Right lobe of liver (tissue), 6 donors: ENCODE measurements at regions not wholly inside any gene's neighbourhood (a gene's known extent, or its start where the extent isn't known, plus 50 kb on each side); places are given as distances from the start of the nearest gene placed in this dataset.

Source experiments
- ATAC-seq, 4 donors: fragments of 200-7000 bp; cut with Tn5 transposase; one replicate each; pipeline ENCODE4 v1.9.1; 2020; ENCODE audit warnings: mild to moderate bottlenecking in 4 of 4, moderate library complexity in 4 of 4
- DNase-seq, 3 donors: peaks; one replicate each; pipeline ENCODE4 v3.0.0-alpha.2; 2020
- H3K27ac ChIP-seq, 3 donors: fragments of 200-600 bp; one replicate each; pipeline ENCODE4 v1.8.0; 2022
- H3K27me3 ChIP-seq, 2 donors: fragments of 200-600 bp; one replicate each; pipeline ENCODE4 v1.8.0; 2022
- H3K36me3 ChIP-seq, 4 donors: fragments of 200-600 bp; sonication (generic) in 1 of 4; one replicate each; pipeline versions ENCODE4 v1.5.1 to v1.8.0; 2017 to 2022; ENCODE audit warnings: control low read depth in 1 of 4
- H3K4me1 ChIP-seq, 4 donors: fragments of 200-600 bp; sonication (generic) in 1 of 4; one replicate each; pipeline versions ENCODE4 v1.5.1 to v1.8.0; 2017 to 2022; ENCODE audit warnings: control low read depth in 1 of 4
- H3K4me3 ChIP-seq, 3 donors: fragments of 200-600 bp; one replicate each; pipeline ENCODE4 v1.8.0; 2022
- H3K9me3 ChIP-seq, 4 donors: fragments of 200-600 bp; sonication (generic) in 1 of 4; one replicate each; pipeline versions ENCODE4 v1.5.1 to v1.8.0; 2017 to 2022; ENCODE audit warnings: control low read depth in 1 of 4
- POLR2A ChIP-seq: fragments of 450-650 bp; IDR thresholded peaks from one replicate; pipeline ENCODE4 v1.6.1; 2017; ENCODE audit warnings: antibody characterized with exemption, mild to moderate bottlenecking
- WGBS: methylation state at CpG from one replicate; pipeline ENCODE4 v1.1.6; 2018; ENCODE audit warnings: low coverage, low lambda C conversion rate; ENCODE audit not compliant: insufficient coverage; ENCODE audit errors: missing lambda C conversion rate; 5-methylcytosine and 5-hydroxymethylcytosine counted together
- intact Hi-C, 2 donors: fragments of 100-400 bp; cut with DNase I; formaldehyde crosslinking; loops; one replicate each; pipeline versions ENCODE4 v1.11.2 to v1.14.1; 2022
- TF ChIP-seq, protein P1 (sequence below), 4 donors: fragments of 200-600 bp in 3 of 4; fragments of 450-650 bp in 1 of 4; IDR thresholded peaks; one replicate each; pipeline versions ENCODE4 v1.5.1 to v1.8.0; 2016 to 2022; ENCODE audit warnings: antibody characterized with exemption in 4 of 4, mild to moderate bottlenecking in 2 of 4
- donor health status: DM: no; HTN: yes; CAD: no.
- donor health status: DM: no; HTN: no; CAD: no.
- donor health status: DM: no; HTN: no; CAD: no.
- donor health status: DM: no; HTN: yes; CAD: no.
- donor health status: DM: no; HTN: yes; CAD: no.

DNA sequence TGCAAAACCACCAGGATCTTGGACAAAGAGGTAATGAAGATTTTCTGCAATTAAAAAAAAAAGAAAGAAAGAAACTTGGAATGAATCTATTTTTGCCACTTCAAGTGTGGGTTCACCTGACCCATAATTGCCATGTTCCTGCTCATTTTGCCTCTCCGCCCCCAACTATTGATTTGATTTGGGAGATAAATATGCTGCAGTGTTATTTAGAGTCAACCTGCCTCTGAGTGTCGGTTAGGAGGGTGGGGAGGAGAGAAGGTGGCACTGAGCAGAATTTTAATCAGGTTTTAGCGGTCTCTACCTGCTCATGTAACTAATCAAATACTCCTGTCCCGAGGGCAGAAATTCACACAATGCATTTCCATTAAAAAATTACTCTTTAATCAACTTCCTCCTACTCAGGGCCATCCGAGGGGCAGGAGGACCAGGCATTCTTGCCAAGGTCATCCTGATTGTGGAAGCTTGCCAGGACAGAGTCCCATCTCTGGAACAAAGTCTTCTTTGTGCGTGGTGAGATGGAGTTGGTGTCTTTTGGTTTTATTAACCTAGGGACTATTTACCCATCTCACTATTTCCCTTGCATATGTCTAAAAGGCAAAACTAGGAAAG lies 300.1 kb downstream of the CDH26 start:
- intact Hi-C loops, result loop anchor here in 1 of 2 donors (10.0 kb wide), 1 partner anchor 194 kb away; no protein-coding TSS in a partner anchor
- Histone ChIP-seq H3K4me3 (no peak overlapping the region), H3K4me1 (peaks cover 0 to 4% (median 0%) of the 10 kb centered on the region in 4 donors), H3K36me3 (no peaks in the 10 kb centered on the region), H3K9me3 (no peaks in the 10 kb centered on the region), H3K27ac (no peak overlapping the region), H3K27me3 (no peaks in the 10 kb centered on the region)
- TF ChIP-seq POLR2A, result no peak
- TF ChIP-seq, protein P1, sequence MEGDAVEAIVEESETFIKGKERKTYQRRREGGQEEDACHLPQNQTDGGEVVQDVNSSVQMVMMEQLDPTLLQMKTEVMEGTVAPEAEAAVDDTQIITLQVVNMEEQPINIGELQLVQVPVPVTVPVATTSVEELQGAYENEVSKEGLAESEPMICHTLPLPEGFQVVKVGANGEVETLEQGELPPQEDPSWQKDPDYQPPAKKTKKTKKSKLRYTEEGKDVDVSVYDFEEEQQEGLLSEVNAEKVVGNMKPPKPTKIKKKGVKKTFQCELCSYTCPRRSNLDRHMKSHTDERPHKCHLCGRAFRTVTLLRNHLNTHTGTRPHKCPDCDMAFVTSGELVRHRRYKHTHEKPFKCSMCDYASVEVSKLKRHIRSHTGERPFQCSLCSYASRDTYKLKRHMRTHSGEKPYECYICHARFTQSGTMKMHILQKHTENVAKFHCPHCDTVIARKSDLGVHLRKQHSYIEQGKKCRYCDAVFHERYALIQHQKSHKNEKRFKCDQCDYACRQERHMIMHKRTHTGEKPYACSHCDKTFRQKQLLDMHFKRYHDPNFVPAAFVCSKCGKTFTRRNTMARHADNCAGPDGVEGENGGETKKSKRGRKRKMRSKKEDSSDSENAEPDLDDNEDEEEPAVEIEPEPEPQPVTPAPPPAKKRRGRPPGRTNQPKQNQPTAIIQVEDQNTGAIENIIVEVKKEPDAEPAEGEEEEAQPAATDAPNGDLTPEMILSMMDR (IDR thresholded peaks at IDR 0.05), result no peak
- DNase-seq (peak in 1 of 3 donors; percentile 31), ATAC-seq (peak; percentile 31 to 48 (median 42))
- 20% methylated on average over 6 of the region's 6 CpGs for WGBS

DNA sequence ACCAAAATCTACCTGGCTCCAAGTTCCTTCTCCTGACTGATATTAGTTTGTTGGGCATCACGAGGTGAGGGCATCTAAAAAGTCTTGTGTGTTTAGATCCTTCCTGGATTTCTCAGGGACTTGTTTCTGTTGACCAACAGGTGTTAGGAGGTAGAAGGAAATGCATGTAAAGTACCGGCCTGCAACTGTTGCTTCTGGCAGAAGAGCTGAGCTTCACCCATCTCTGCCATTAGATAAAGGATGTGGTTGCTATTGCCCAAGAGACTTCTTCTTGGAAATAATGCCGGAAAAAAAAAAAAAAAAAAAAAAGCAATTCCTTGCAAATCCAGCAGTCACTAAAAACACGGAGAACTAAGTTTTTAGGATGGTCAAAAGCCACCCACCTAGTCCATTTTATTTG lies 303.1 kb downstream of the CDH26 start:
- Histone ChIP-seq H3K27me3 (no peaks in the 10 kb centered on the region), H3K4me1 (peaks cover 0 to 5% (median 0%) of the 10 kb centered on the region in 4 donors), H3K4me3 (no peak overlapping the region), H3K9me3 (no peaks in the 10 kb centered on the region), H3K36me3 (no peaks in the 10 kb centered on the region), H3K27ac (no peak overlapping the region)
- intact Hi-C loops, result no loop called here
- ATAC-seq (no peak), DNase-seq (no peak)
- 30% methylated on average over 3 of the region's 4 CpGs for WGBS
- TF ChIP-seq, protein P1 (IDR thresholded peaks at IDR 0.05), result no peak
- TF ChIP-seq POLR2A, result no peak

DNA sequence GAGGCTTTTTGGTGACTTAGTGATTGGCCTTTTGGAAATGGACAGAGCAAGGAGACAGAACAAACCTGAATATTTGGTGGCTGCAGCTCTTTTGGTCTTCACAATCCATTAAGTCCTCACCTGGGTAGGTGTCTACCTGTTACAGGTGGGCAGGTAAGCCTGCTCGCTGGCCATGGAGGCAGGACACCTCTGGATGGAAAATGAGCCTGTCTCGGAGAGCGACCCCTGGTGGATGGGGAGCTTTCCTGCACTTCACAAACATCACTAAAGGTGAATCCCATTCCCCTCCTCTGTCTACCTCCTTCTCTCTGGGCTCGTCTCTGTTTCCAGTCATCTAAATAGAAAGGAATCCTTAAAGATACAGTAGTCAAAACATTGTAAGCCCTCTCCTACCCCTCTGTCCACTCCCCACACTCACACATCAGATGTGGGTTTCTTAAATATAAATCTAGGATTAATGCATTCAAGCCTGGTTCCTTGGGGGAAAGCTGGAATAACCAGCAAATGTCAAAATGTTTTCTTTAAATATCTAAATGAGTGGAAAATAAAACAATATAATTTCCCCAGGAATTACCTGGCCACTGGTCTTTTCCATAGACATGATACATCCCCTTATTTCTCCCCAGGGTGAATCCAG lies 304.9 kb downstream of the CDH26 start:
- H3K9me3 ChIP-seq, result no peaks in the 10 kb centered on the region
- H3K4me3 ChIP-seq, result no peak overlapping the region
- TF ChIP-seq, protein P1 (IDR thresholded peaks at IDR 0.05), result peak; percentile 41 to 78 (median 64)
- no peak for TF ChIP-seq POLR2A
- WGBS, result 20% methylated on average over 1 of the region's 4 CpGs
- H3K27me3 ChIP-seq, result no peaks in the 10 kb centered on the region
- peaks cover 0 to 5% (median 0%) of the 10 kb centered on the region in 4 donors for H3K4me1 ChIP-seq
- no peaks in the 10 kb centered on the region for H3K36me3 ChIP-seq
- ATAC-seq, result peak; percentile 27 to 61 (median 50)
- peak in 1 of 3 donors; percentile 34 for DNase-seq
- H3K27ac ChIP-seq, result no peak overlapping the region
- intact Hi-C loops, result no loop called here

DNA sequence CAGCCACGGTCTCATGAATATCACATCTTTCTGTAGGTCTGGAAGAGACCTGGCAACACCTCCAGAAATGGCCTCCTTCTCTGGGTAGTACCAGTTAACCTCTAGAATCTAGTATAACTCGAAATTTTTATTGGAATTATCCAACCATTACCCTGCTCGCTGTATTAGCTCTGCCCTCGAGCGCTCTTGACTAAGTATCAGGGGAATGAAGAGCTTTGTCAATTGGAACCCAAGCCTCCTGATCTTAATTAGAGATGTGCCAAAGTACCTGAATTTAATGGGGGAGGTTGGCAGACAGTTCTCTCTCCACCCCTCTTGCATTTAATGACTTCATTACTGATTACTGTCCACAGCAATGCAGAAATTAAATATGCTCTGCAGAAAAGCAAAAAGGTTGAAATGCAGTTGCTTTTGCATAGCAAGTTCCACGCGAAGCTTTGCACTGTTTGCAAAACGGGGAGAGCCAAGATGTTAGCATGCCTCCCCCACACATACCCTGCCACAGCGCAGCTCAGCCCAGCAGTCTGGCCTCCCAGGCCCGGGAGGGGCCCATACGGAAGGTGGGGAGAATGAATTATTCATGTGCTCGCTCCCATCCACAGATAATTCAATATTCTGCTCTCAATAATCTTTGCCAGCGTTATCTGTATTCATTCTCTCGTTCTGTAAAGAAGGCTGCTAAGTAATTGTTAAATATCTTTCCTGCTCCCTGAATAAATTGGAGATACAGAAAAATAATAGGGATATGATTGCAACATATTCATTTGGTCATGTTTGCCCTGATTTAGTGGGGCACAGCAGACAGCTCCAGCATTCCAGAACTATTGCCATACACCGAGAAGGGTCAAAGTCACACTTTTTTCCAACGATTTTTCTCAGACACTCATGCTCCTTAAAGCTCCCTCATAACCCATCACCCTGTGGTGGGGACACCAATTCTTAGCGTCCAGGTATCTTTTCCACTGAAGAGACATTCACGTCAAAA lies 305.8 kb downstream of the CDH26 start:
- Histone ChIP-seq H3K4me1 (peaks cover 0 to 5% (median 0%) of the 10 kb centered on the region in 4 donors), H3K27ac (peak overlapping the region in 1 of 3 donors; percentile 21), H3K27me3 (no peaks in the 10 kb centered on the region), H3K4me3 (no peak overlapping the region), H3K36me3 (no peaks in the 10 kb centered on the region), H3K9me3 (no peaks in the 10 kb centered on the region)
- WGBS, result 20% methylated on average over 16 of the region's 18 CpGs
- DNase-seq (no peak), ATAC-seq (peak in 3 of 4 donors; percentile 28 to 77 (median 65))
- TF ChIP-seq, protein P1 (IDR thresholded peaks at IDR 0.05), result no peak
- intact Hi-C loops, result no loop called here
